Amniotic epithelial cell (primary cell): ENCODE measurements at regions not wholly inside any gene's neighbourhood (a gene's known extent, or its start where the extent isn't known, plus 50 kb on each side); places are given as distances from the start of the nearest gene placed in this dataset.
A peak's percentile ranks its signal among the peaks of the same experiment; 100 is the strongest.
"Not testable (repeated sequence)": the region's sequence is repeated elsewhere in the genome, so short reads cannot be mapped to it uniquely, and the experiment has no call there.

ENCODE experiments used
- DNase-seq: peaks from one replicate; pipeline ENCODE4 v3.0.0-alpha.2; 2010; ENCODE audit warnings: low read depth

DNA sequence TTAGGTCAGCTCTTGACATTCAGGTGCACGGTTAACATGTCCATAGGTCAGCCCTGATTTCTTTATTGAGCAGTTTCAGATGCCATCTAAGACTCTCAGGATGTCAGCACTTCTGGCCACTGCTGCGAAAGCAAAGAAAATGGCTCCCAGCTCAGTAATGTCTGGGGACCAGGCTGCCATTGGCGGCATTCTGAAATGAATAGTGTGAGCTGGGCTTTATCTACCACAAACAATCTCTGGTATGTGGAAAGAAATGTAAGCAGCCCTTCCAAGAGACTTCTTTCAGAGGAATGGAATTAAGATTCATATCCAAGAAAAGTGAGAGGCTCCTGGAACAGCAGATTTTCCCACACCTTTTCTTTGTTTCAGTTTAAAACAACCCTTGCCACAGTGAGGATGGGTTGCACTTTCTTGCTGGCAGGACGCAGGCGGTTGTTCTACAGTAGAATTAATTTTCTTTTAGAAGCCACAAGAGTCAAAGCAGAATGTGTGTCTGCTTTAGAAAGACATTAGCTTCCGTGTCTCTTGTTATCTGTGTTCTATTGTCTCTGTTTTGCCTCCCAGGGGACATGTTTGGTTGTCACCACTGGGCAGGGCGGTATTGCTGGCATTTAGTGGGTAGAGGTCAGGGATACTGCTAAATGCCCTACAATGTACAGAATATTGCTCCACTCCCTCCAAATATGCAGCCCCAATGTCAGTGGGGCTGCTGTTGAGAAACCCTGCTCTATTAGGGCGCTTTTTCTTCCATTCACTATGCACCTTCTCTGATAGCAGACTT lies 149.9 kb upstream of the ANKH start:
- DNase-seq, result peak; percentile 77

DNA sequence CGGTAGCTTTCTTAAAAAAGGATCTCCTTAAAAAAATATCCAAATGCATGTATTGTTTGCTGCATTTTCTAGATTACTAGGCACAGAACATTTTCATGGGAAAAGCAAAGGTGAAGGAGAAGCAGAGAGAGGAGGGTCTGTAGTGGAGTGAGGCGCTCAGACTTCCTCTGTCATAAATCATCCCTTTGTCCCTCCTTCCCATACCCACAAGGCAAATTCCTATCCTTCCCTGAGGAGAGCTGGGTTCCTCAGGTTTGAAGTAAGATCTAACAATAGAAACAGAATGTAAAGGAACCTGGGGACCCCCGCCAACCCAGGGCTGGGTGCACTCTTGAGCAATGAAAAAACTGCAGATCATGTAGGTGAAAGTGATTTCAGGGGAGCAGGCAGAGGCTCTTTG lies 149.2 kb upstream of the ANKH start:
- no peak for DNase-seq

DNA sequence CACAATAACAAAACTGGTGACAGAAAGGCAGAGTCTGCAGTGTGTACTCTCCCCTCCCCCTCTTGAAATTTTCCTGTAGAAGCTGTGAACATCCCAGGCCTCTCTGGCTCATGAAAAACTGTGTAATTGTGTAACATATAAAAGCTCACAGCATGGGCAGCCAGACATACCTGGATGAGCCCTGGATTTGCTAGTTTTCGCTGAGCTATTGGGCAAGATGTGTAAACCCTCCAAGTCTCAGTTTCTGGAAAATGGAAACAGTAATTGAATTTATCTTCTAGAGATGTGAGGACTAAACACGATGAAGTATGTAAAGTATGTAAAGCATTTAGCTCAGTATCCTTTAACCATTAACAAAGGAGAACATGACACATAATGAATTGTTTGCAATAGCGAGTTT lies 143.2 kb upstream of the ANKH start:
- DNase-seq, result peak; percentile 85

DNA sequence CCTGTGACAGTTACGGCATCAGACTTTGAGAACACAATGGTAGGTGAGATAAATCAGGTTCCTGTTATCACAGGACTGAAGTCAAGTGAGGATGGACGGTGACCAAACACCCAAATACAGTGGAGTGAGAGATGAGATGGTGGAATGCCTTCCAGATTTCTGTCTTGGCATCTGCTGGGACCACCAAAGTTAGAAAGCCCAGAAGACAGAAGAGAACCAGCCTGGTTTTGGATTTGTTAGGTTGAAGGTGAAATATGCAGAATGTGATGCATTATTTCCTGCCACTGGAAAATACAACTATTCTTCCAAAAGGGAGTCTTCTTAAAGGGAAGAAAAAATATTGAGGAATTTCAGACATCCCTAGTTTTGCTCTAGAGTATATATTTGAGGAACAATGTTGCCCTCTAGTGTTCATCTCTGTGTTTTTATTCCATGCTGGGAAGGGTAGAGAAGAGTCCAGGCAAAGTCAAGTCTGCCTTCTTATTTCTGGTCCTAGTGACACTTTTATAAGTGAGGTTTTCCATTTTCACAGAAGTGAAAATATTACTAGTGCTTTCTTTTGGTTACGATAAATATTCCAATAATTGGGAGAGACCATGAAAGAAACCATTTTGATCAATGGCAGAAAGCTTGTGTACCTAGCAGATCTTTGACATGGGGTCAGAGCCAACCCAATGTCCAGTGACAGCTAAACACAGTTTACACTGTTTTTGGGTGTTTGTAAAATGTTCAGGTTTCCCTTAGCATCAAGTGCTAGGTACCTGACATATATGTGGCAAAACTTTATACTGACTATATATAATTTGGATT lies 142.3 kb upstream of the ANKH start:
- peak; percentile 76 for DNase-seq

DNA sequence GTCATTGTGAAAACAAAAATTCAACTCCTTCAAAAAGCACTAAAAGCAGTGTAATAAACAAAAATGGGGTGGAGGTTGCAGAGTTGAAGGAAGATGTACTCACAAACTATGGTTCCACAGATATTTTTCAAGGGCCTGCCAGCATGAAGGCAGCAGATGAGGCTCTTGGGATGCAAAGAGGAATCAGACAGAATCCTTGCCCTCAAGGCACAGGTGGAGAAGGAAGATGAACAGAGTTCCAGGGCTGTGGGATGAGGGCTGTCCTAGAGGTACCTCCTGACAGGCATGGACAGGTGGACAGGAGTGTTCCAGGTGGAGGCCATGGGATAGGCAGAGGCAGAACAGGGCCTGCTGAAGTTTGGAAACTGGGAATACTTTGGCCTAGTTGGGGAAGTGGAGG lies 140.5 kb upstream of the ANKH start:
- no peak for DNase-seq

DNA sequence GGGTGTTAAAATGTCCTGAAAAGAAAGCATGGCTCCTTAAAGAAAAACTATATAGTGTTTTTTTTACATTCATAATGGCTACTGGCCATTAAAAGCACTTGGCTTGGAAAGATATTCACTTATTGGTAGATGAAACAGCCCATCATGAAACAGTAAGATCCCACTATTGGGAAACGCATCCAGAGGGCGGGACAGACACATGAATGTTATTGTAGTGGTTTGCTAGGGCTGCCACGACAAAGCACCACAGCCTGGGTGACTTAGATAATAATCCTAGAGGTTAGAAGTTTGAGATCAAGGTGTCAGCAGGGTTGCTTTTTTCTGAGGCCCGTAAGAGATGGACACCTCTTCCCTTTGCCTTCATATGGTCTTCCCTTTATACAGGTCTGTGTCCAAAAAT lies 139.4 kb upstream of the ANKH start:
- peak; percentile 33 for DNase-seq

DNA sequence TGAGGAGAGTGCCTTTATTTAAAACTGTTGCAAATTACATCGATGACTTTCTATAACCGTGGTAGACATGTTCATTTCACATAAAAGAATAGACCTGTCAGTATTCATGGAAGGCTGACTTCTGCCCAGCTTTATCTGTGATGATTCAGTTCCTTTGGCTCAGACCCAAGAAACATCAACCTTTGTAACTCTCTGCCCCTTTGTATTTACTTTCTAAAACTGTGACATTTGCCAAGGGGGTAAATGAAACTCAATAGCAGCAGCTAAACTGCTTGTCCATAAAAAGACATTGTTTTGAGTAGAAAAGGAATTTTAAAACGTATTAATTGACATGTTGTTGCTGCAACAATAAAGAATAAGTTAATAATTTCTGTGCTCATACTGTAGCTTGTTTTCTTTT lies 137.8 kb upstream of the ANKH start:
- DNase-seq, result peak; percentile 79

DNA sequence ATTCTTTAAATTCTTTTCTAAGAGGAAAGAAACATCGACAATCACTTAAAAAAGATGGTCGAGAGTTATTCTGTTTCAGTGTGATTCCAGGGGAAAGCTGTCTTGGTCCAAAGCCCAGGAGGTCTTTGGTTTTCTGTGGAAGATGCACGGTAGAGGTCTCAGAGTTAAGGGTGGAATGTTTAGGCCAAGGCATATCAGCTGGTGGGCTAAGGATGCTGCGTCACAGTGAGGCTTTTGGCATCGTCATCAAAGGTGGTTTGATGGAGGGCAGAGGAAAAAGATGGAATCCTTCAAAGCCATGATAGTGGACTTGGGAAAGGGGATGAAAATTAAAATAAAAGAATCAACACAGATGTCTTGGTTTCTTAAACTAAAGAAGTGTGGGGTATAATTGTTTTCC lies 137.3 kb upstream of the ANKH start:
- peak; percentile 39 for DNase-seq

DNA sequence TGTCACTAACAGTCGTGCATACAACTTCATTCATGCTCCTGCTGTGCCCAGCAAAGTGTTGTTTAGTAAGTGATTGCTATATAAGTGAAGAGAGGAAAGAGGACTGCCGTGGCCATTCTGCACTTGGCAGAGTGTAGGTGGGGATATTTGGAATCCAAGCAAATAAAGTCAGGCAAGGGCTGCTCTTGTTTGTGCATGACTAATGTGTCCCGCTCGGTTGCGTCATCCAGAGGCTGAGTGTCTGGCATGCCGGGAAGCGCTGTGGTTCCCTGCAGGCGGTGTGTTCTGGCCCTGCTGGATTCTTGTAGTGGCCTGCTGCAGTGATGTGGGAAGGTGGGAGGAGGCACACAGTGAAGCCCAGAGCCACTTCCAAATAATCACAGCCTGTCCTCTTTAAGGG lies 136.9 kb upstream of the ANKH start:
- DNase-seq, result peak; percentile 95

DNA sequence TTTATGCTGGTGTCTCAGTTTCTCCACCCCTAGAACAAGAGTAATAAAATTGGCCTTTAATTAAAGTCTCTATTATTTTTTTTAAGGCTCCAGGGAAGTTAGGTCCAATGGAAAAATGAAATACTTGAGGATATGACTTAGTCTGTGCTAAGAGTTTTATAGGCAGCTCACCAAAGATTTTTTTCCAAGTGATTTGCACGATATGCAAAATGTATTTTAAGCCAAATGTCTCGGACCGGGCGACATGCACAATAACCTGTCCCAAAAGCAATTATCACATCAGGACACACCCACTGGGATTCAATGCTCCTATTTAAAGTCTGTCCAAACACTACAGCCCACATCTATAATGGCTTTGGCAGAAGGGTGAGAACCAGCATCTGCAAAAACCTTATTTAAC lies 136.1 kb upstream of the ANKH start:
- DNase-seq, result no peak

DNA sequence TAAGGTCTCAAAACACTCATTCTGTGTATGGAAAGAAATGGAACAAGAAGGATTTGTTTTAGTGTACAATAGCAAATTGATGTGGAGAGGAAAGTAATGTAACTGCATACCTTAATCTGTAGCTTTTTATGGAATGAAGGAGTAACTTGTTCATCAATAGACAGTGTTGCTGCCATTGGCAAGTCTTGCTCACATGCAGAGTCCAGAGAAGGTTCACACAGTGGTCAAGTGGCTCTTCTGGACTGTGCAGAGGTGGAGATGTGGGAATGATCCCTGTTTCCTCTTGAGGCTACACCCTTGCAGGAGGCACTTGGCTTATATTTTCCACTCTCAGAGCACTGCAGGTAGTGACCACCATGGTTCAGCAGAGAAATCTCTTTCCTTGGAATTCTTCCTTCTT lies 132.9 kb upstream of the ANKH start:
- DNase-seq, result no peak

DNA sequence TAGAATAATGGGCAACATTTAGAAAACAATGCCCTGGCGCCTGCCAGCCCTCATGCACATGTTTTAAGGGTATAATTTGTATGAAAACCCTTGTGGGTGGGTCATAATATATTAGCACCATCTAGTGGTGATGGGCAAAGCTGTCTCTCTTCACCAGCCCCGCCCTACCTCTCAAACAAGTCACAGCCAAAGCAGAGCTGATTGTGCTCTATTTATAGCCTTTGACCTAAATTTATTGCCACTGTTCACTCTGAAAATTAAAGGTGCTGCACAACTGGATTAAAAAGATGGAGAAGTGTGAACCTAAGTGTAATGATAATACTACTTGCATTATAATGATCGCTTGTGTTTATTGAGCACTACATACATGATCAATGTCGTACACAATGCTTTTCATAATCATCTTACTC lies 131.9 kb upstream of the ANKH start:
- peak; percentile 70 for DNase-seq

DNA sequence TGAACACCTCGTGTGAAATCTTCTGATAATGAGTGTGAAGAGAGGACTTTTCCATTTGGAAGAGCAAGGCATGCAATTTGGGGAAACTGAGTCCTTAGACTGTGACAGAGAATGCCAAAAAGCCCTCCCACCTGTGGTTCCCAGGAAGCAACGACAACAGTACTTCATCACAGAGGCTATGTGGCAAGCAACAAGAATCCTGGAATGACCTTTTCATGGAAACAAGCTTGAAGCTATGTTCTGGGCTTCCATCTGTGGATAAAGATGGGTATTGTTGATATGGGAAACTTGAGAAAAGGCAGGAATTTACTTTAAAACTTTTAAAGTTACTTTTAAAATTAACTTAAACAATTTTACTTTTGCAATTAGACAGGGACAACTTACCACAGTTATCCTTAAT lies 131.2 kb upstream of the ANKH start:
- no peak for DNase-seq

DNA sequence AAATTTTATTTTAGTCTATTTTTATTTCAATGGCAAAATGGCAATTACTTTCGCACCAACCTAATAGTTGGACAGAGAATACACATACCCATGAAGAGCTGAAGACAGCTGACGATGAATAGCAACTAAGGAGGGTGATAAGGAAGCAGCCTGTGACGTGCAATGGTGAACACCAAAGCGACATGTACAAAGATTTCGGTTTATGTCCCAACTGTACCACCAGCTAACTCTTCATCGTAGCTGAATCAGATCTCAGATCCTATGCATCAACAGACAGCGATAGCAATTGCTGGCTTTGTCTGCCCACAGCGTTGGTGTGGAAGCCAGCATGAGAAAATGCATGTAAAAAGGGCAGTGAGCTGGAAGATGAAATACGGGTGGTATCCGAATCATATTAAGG lies 130.6 kb upstream of the ANKH start:
- DNase-seq, result no peak

DNA sequence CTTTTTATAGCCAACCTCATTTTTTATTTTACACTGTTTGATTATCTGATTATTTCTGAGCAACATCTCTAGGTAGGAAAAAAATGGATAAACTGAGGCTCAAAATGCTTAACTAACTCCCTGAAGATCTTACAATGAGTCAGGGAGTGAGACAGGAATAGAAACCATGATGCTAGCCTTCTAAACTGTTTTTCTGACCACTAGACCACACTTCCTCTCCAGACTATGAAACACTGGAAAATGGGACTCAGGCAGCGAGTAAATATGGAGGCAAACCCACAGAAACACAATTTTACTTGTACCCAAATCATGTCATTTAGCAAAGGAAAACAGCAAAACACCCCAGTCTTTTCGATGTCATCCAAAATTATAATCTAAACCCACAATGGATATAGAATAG lies 129.9 kb upstream of the ANKH start:
- DNase-seq, result no peak

DNA sequence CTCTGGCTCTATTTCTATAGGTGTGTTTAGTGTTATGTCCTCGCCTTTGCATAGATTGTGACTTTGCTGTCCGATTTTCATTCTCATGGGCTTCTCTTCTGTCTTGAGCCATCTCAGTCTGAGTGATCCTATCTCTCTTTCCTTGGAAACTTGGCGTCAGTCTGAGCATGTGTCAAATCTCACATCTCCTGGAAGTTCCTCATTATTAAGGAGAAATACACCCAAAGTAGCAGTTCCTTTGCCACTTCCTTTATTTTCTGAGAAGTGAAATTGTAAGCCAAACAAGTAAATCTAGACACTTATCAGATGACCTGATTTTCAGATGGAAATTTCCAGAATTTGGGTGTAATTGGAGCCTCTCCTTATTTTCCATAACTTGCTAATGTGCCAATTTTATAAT lies 126.9 kb upstream of the ANKH start:
- no peak for DNase-seq

DNA sequence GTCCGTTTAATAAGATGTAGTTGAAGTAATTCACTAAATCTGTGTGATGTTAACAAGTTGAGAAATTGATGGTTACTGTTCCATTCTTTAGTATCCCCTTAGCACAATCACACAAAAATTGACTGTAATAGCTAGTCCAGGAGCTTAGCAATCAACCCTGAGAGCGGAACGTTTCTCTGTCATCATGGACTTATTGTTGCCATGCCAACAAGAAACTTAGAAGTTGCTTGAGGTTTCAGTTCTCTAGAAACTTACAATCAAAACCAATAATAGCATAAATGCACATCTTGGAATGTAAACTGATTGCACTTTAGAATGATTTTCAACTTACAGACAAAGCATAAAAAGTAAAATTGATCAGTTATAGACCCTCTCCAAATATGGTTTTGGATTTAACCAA lies 125.4 kb upstream of the ANKH start:
- no peak for DNase-seq

DNA sequence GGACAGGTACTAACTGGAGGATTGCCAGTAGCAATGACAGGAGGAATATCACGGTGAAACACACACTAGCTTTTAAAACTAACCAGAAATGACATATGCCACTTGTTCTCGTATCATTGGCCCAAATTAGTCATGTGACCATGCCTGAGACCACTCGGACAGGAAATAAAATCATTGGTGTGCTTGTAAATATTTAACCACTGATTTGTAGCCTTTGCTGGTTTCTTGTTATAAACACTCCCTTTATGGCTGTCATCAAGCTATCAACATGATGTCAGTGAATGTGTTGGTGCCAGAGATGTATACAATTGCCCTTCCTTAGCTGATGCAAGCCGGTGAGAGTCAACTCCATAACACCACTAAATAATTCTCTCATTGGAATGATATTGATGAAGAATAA lies 123.7 kb upstream of the ANKH start:
- DNase-seq, result no peak

DNA sequence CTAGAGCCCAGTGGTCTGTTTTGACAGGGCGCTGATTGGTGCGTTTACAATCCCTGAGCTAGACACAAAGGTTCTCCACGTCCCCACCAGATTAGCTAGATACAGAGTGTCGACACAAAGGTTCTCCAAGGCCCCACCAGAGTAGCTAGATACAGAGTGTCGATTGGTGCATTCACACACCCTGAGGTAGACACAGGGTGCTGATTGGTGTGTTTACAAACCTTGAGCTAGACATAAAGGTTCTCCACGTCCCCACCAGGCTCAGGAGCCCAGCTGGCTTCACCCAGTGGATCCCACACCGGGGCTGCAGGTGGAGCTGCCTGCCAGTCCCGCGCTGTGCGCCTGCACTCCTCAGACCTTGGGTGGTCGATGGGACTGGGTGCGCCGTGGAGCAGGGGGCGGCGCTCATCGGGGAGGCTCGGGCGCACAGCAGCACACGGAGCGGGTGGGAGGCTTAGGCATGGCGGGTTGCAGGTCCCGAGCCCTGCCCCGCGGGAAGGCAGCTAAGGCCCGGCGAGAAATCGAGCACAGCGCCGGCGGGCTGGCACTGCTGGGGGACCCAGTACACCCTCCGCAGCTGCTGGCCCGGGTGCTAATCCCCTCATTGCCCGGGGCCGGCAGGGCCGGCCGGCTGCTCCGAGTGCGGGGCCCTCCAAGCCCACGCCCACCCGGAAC lies 122.0 kb upstream of the ANKH start:
- not testable (repeated sequence) for DNase-seq

DNA sequence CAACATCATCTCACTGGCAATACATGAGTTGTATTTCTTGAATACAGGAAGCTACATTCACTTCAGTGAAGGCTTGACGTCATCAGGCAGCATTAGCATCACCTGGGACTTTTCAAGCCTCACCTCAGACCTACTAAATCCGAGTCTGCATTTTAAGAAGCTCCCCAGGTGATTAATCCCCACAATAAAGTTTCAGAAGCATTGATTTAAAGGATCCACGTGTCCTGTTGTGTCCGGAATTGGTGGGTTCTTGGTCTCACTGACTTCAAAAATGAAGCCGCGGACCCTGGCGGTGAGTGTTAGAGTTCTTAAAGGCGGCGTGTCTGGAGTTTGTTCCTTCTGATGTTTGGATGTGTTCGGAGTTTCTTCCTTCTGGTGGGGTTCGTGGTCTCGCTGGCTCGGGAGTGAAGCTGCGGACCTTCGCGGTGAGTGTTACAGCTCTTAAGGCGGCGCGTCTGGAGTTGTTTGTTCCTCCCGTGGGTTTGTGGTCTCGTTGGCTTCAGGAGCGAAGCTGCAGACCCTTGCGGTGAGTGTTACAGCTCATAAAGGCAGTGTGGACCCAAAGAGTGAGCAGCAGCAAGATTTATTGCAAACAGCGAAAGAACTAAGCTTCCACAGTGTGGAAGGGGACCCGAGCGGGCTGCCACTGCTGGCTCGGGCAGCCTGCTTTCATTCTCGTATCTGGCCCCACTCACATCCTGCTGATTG lies 121.3 kb upstream of the ANKH start:
- not testable (repeated sequence) for DNase-seq

DNA sequence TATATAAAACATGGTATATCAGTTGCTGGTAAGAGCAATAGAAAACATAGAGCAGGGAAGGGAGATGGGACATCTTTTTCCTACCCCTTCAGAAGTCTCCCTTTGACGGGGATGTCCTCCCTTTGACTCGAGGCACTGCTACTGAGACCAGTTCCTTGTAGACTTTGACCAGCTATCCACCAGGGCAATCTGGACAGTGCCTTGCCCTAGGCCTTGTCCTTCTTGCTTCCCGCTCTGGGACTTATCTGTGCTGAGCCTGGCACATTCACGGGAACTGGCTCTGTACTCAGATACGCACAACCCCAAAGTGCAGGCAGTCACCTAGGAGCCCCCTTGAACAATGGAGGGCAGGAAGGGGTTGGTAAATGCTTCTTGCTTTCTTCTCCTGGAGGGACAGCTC lies 116.6 kb upstream of the ANKH start:
- no peak for DNase-seq

DNA sequence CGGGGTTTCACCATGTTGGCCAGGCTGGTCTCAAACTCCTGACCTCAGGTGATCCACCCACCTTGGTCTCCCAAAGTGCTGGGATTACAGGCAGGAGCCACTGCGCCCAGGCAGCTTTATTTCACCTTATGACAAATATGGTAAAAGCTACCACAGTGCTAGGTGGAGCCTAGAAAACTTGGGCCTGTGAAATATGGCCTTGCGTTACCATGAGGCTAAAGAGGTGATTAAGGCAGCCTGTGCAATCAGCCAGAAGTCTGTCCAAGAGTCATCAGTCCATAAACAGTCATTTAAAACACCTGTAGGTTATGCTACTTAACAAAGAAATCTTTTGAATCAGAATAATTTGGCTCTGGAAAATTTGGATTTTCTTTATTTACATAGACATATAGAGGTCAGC lies 114.8 kb upstream of the ANKH start:
- DNase-seq, result no peak
